Activated T-helper 1 cell treated with anti-CD3 and anti-CD28 coated beads, Interleukin-12 subunit alpha, Interleukin-12 subunit beta, Interleukin-2, Interleukin-4 antibody, amounts not matched to agents 30 ng/mL and 10 ng/mL and 1 ng/mL, durations not matched to agents 14 hours and 24 hours and 36 hours (primary cell): ENCODE measurements at regions not wholly inside any gene's neighbourhood (a gene's known extent, or its start where the extent isn't known, plus 50 kb on each side); places are given as distances from the start of the nearest gene placed in this dataset.

ENCODE experiments used
- DNase-seq: peaks from one replicate; pipeline ENCODE4 v3.0.0; 2021; ENCODE audit warnings: low spot score
- H3K27ac Mint-ChIP-seq: one replicate; pipeline ENCODE4 v1.8.0; 2021; ENCODE audit warnings: mild to moderate bottlenecking, mixed read lengths
- H3K27me3 Mint-ChIP-seq: one replicate; pipeline ENCODE4 v1.8.0; 2022; ENCODE audit warnings: mild to moderate bottlenecking, moderate library complexity, mixed read lengths; ENCODE audit not compliant: insufficient read depth
- H3K36me3 Mint-ChIP-seq: one replicate; pipeline ENCODE4 v1.8.0; 2021; ENCODE audit warnings: low read depth, mixed read lengths
- H3K4me1 Mint-ChIP-seq: one replicate; pipeline ENCODE4 v1.8.0; 2021; ENCODE audit warnings: low read depth, mixed read lengths
- H3K4me3 Mint-ChIP-seq: one replicate; pipeline ENCODE4 v1.8.0; 2021; ENCODE audit warnings: mild to moderate bottlenecking, moderate library complexity, mixed read lengths
- H3K9me3 Mint-ChIP-seq: one replicate; pipeline ENCODE4 v1.8.0; 2021; ENCODE audit warnings: mixed read lengths
- intact Hi-C: fragments of 100-400 bp; cut with micrococcal nuclease; formaldehyde crosslinking; loops from one replicate; pipeline ENCODE4 v1.15.1; 2024

DNA sequence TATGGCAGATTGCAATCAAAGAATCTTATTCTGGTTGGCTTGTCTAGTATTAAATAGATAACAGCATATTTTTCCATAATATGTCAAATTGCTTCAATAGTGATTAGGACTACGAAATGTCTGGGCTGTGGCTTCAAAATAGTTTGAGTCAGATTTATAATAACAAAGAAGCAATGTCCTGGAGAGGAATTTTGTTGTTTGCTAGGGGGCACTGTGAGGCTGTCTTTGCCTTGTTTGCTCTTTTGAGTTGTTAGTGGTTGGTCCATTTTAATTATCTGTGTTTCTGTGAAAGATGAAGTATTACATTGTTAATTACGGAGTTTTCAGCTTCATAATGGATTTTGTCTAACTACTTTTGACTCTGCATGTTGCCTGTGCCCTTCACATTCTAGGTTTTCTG is 713.6 kb downstream of the TLE4 start:
- intact Hi-C loops: no loop called here
- DNase-seq: no peak
- Mint-ChIP-seq H3K9me3 (no peaks in the 10 kb centered on the region), H3K27me3 (no peaks in the 10 kb centered on the region), H3K27ac (no peak overlapping the region), H3K4me1 (no peaks in the 10 kb centered on the region), H3K4me3 (no peak overlapping the region), H3K36me3 (no peaks in the 10 kb centered on the region)

DNA sequence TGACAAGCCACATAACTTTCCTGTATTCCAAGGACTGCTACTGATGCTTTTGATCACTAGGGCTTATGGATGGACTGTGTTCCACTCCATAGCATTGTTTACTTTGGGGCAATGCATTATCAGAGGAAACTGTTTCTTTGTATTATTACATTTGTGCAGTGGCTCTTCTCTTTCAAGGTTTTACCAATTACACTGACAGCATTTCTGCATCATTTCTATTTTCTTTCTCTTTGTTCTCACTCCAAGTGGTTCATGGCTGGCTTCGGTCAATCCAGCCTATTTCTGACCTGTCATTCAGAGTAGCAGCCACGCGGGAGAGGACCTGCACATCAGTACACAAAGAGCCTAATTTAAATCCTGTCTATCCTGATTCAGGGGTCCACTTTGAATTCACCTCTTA is 711.0 kb downstream of the TLE4 start:
- no peaks in the 10 kb centered on the region for H3K36me3 Mint-ChIP-seq
- DNase-seq: no peak
- H3K4me3 Mint-ChIP-seq: no peak overlapping the region
- intact Hi-C loops: no loop called here
- H3K27me3 Mint-ChIP-seq: no peaks in the 10 kb centered on the region
- no peaks in the 10 kb centered on the region for H3K4me1 Mint-ChIP-seq
- no peak overlapping the region for H3K27ac Mint-ChIP-seq
- no peaks in the 10 kb centered on the region for H3K9me3 Mint-ChIP-seq

DNA sequence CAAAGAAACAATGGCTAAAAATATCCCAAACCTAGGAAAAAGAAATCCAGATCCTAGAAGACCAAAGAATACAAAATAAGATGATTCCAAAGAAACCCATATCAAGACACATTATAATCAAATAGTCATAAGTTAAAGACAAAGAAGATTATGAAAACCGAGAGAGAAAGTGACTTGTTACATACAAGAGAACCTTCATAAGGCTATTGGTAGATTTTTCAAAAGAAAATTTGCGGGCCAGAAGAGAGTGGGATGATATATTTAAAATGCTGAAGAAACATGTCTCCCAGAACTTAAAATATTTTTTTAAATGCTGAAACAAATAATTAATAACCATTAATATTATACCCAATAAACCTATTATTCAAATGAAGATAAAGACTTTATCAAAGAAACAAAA is 687.3 kb downstream of the TLE4 start:
- no peak for DNase-seq
- Mint-ChIP-seq H3K27ac (no peak overlapping the region), H3K4me3 (no peak overlapping the region), H3K9me3 (peaks cover 13% of the 10 kb centered on the region), H3K4me1 (no peaks in the 10 kb centered on the region), H3K36me3 (no peaks in the 10 kb centered on the region), H3K27me3 (no peaks in the 10 kb centered on the region)
- intact Hi-C loops: no loop called here

GRCh38 chr9:80251778-80252177 is 680.0 kb downstream of the TLE4 start:
- Mint-ChIP-seq H3K27me3 (no peaks in the 10 kb centered on the region), H3K36me3 (no peaks in the 10 kb centered on the region), H3K9me3 (no peaks in the 10 kb centered on the region), H3K27ac (no peak overlapping the region), H3K4me1 (no peaks in the 10 kb centered on the region), H3K4me3 (no peak overlapping the region)
- intact Hi-C loops: no loop called here
- no peak for DNase-seq

GRCh38 chr9:80242022-80242421 is 670.3 kb downstream of the TLE4 start:
- H3K27ac Mint-ChIP-seq: no peak overlapping the region
- peaks cover 2% of the 10 kb centered on the region for H3K27me3 Mint-ChIP-seq
- no peaks in the 10 kb centered on the region for H3K36me3 Mint-ChIP-seq
- intact Hi-C loops: no loop called here
- no peak for DNase-seq
- H3K4me1 Mint-ChIP-seq: no peaks in the 10 kb centered on the region
- no peaks in the 10 kb centered on the region for H3K9me3 Mint-ChIP-seq
- H3K4me3 Mint-ChIP-seq: no peak overlapping the region

DNA sequence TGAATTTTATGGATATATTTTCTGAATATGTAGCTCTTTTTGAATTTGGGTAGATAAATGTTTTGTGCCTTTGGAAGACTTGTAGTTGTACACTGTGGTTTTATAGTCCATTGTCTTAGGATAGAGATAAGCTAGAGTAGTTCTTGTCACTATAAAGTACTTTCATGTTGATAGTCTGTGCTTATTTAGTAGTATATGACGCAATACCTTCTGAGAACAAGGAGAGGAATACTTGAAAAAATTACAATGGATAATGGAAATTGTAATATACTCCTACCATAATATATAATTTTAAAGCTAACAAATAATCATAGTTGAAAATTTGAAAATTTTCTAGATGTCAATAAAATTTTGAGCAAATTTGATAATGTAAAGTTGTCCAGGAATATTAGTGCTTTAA is 664.0 kb downstream of the TLE4 start:
- Mint-ChIP-seq H3K36me3 (no peaks in the 10 kb centered on the region), H3K4me1 (no peaks in the 10 kb centered on the region), H3K27me3 (no peaks in the 10 kb centered on the region), H3K27ac (no peak overlapping the region), H3K4me3 (no peak overlapping the region), H3K9me3 (no peaks in the 10 kb centered on the region)
- DNase-seq: no peak
- intact Hi-C loops: no loop called here

- Mint-ChIP-seq H3K4me1 (no peaks in the 10 kb centered on the region), H3K36me3 (no peaks in the 10 kb centered on the region), H3K9me3 (peaks cover 4% of the 10 kb centered on the region), H3K27me3 (no peaks in the 10 kb centered on the region), H3K27ac (no peak overlapping the region), H3K4me3 (no peak overlapping the region)
- DNase-seq: no peak
- intact Hi-C loops: no loop called here
Measured at GRCh38 chr9:80233906-80234305, 662.1 kb downstream of the TLE4 start.

GRCh38 chr9:80233102-80233843 is 661.5 kb downstream of the TLE4 start:
- Mint-ChIP-seq H3K9me3 (peaks cover 4% of the 10 kb centered on the region), H3K27ac (no peak overlapping the region), H3K36me3 (no peaks in the 10 kb centered on the region), H3K4me1 (no peaks in the 10 kb centered on the region), H3K27me3 (no peaks in the 10 kb centered on the region), H3K4me3 (no peak overlapping the region)
- intact Hi-C loops: no loop called here
- DNase-seq: no peak

- intact Hi-C loops: no loop called here
- Mint-ChIP-seq H3K9me3 (peaks cover 4% of the 10 kb centered on the region), H3K4me1 (no peaks in the 10 kb centered on the region), H3K27ac (no peak overlapping the region), H3K36me3 (no peaks in the 10 kb centered on the region), H3K4me3 (no peak overlapping the region), H3K27me3 (no peaks in the 10 kb centered on the region)
- no peak for DNase-seq
Measured at GRCh38 chr9:80231318-80232236, 659.8 kb downstream of the TLE4 start.

DNA sequence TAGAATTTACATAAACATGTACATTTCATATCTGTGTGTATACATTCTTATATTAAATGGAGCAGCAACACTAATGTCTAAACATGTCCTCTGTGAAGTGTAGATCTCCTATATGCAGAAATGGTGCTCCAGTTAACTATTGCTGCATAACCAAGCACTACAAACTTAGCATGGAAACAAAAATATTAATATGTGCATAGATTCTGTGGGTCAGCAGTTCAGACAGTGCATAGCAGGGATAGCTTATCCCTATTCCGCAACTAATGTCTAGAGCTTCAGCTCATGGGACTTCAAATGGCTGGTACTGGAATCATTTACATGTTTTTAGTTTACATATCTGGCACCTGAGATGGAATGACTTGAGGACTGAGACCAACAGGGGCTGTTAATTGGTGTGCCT is 652.1 kb downstream of the TLE4 start:
- Mint-ChIP-seq H3K27ac (no peak overlapping the region), H3K36me3 (no peaks in the 10 kb centered on the region), H3K4me3 (no peak overlapping the region), H3K27me3 (no peaks in the 10 kb centered on the region), H3K9me3 (no peaks in the 10 kb centered on the region), H3K4me1 (no peaks in the 10 kb centered on the region)
- DNase-seq: no peak
- intact Hi-C loops: no loop called here

DNA sequence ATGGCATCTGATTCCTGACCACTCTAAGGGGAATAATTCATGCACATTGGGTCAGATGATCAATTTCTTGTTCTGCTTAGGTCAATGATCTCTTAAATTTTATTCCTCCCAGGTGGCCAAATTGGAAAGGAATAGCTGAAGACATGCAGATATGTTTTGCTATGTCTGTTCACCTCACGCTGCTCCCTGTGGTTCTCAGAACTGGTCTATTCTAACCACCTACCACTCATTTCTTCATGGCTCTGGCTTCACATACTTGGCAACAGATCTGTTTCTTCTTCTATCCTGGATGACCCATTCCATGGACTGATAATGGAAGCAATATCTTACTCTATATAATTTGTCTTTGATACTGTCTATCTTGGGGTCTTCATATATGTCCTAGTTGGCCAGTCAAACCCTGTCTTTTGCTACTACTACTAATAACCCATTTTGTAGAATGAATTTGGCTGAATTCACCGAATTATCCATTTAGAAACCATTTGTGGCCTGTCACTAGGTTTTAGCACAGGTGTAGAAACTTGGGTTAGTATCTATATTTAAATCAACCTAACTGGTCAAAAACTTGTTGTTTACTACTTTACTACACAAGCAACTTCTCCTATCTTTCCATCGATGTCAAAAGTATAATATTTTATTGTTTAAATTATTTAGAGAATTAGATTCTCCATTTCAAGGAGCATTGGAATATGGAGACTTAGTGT is 650.9 kb downstream of the TLE4 start:
- Mint-ChIP-seq H3K4me3 (no peak overlapping the region), H3K27ac (no peak overlapping the region), H3K9me3 (no peaks in the 10 kb centered on the region)

GRCh38 chr9:80218328-80218727 is 646.6 kb downstream of the TLE4 start:
- Mint-ChIP-seq H3K4me1 (no peaks in the 10 kb centered on the region), H3K27me3 (no peaks in the 10 kb centered on the region), H3K27ac (no peak overlapping the region), H3K4me3 (no peak overlapping the region), H3K36me3 (no peaks in the 10 kb centered on the region), H3K9me3 (no peaks in the 10 kb centered on the region)
- intact Hi-C loops: no loop called here
- no peak for DNase-seq

More for the DNA sequence above, 650.9 kb downstream of the TLE4 start:
- intact Hi-C loops: no loop called here
- Mint-ChIP-seq H3K36me3 (no peaks in the 10 kb centered on the region), H3K27me3 (no peaks in the 10 kb centered on the region), H3K4me1 (no peaks in the 10 kb centered on the region)
- no peak for DNase-seq

DNA sequence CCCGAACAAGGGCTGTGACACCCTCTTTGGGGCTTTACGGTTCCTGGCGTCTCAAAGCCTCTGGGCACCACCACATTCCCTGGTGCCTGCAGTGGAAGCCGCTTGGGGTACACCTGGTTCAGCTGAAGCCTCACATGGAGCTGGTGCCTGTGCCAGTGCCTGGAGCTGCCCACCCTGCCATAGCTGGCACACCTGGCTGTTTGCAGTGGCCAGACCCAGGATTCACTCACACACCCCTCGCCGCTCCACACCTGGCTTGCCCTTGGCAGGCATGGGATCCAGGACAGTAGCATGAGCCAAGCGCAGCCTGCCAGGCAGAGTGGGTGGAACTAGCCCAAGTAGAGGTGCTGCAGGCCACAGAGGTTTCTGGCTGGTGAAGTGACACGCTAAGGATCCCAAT is 641.8 kb downstream of the TLE4 start:
- DNase-seq: no peak
- intact Hi-C loops: no loop called here
- no peak overlapping the region for H3K4me3 Mint-ChIP-seq
- H3K36me3 Mint-ChIP-seq: no peaks in the 10 kb centered on the region
- H3K9me3 Mint-ChIP-seq: peaks cover 13% of the 10 kb centered on the region
- H3K27ac Mint-ChIP-seq: no peak overlapping the region
- H3K27me3 Mint-ChIP-seq: no peaks in the 10 kb centered on the region
- no peaks in the 10 kb centered on the region for H3K4me1 Mint-ChIP-seq
